Panc1 (cell line): ENCODE measurements at regions not wholly inside any gene's neighbourhood (a gene's known extent, or its start where the extent isn't known, plus 50 kb on each side); places are given as distances from the start of the nearest gene placed in this dataset.

Experiments used
- CTCF ChIP-seq: fragments of 450-650 bp; IDR thresholded peaks from 2 replicates; pipeline ENCODE4 v1.5.1; 2017; ENCODE audit warnings: mild to moderate bottlenecking
- POLR2AphosphoS5 ChIP-seq: IDR thresholded peaks from 2 replicates; pipeline ENCODE4 v1.6.1; 2012; ENCODE audit warnings: mild to moderate bottlenecking, low read depth, low read length, moderate library complexity
- SIN3A ChIP-seq: IDR thresholded peaks from 2 replicates; pipeline ENCODE4 v1.6.1; 2012; ENCODE audit warnings: low read depth, mild to moderate bottlenecking, low read length, moderate library complexity, borderline replicate concordance; ENCODE audit not compliant: insufficient read depth

- TF ChIP-seq CTCF (no peak), POLR2AphosphoS5 (no peak), SIN3A (no peak)
These were observed 490.5 kb downstream of the MAGEE1 start for GRCh38 chrX:76918033-76918432.
